Neural progenitor cell (in vitro differentiated cells): ENCODE measurements at regions not wholly inside any gene's neighbourhood (a gene's known extent, or its start where the extent isn't known, plus 50 kb on each side); places are given as distances from the start of the nearest gene placed in this dataset.

Experiments used
- DNase-seq: peaks from one replicate; pipeline ENCODE4 v3.0.0-alpha.2; 2016; ENCODE audit warnings: low spot score
- H2AFZ ChIP-seq: fragments of 200-600 bp; sonication (generic); replicated peaks from 2 replicates; pipeline ENCODE4 v1.6.1; 2016; ENCODE audit warnings: antibody characterized with exemption
- H3F3A ChIP-seq: fragments of 200-600 bp; sonication (generic); 2 replicates; pipeline ENCODE4 v1.6.1; 2016; ENCODE audit warnings: antibody characterized with exemption, low read depth
- H3K27ac ChIP-seq: fragments of 200-600 bp; sonication (generic); 2 replicates; pipeline ENCODE4 v1.5.1; 2016; ENCODE audit warnings: mild to moderate bottlenecking
- H3K27me3 ChIP-seq: fragments of 200-600 bp; sonication (generic); 2 replicates; pipeline ENCODE4 v1.6.1; 2016; ENCODE audit warnings: mild to moderate bottlenecking, moderate library complexity
- H3K36me3 ChIP-seq: fragments of 200-600 bp; sonication (generic); 2 replicates; pipeline ENCODE4 v1.5.1; 2016
- H3K4me1 ChIP-seq: fragments of 200-600 bp; sonication (generic); 2 replicates; pipeline ENCODE4 v1.6.1; 2016; ENCODE audit warnings: mixed run types
- H3K4me2 ChIP-seq: fragments of 200-600 bp; sonication (generic); 2 replicates; pipeline ENCODE4 v1.6.1; 2016
- H3K4me3 ChIP-seq: fragments of 200-600 bp; sonication (generic); 2 replicates; pipeline ENCODE4 v1.5.1; 2016
- H3K79me2 ChIP-seq: fragments of 200-600 bp; sonication (generic); 2 replicates; pipeline ENCODE4 v1.6.1; 2016; ENCODE audit warnings: low read depth
- H3K9ac ChIP-seq: fragments of 200-600 bp; sonication (generic); 2 replicates; pipeline ENCODE4 v1.6.1; 2016
- H3K9me3 ChIP-seq: fragments of 200-600 bp; sonication (generic); 2 replicates; pipeline ENCODE4 v1.5.1; 2016; ENCODE audit warnings: low read depth
- H4K20me1 ChIP-seq: fragments of 200-600 bp; sonication (generic); 2 replicates; pipeline ENCODE4 v1.6.1; 2016; ENCODE audit warnings: low read depth
- H3K27ac Mint-ChIP-seq: 3 replicates; pipeline ENCODE4 v1.8.0; 2021; ENCODE audit warnings: mixed read lengths
- H3K27me3 Mint-ChIP-seq: 2 replicates; pipeline ENCODE4 v1.8.0; 2022; ENCODE audit warnings: low read depth, mild to moderate bottlenecking, inconsistent platforms, moderate library complexity, mixed read lengths; ENCODE audit not compliant: insufficient read depth
- H3K36me3 Mint-ChIP-seq: 3 replicates; pipeline ENCODE4 v1.8.0; 2021; ENCODE audit warnings: mixed read lengths
- H3K4me1 Mint-ChIP-seq: 3 replicates; pipeline ENCODE4 v1.8.0; 2021; ENCODE audit warnings: mixed read lengths
- H3K4me3 Mint-ChIP-seq: 3 replicates; pipeline ENCODE4 v1.8.0; 2021; ENCODE audit warnings: mild to moderate bottlenecking, moderate library complexity, mixed read lengths
- H3K9me3 Mint-ChIP-seq: 3 replicates; pipeline ENCODE4 v1.8.0; 2020; ENCODE audit warnings: mixed read lengths
- CTCF ChIP-seq: fragments of 200-600 bp; sonication (generic); IDR thresholded peaks from 2 replicates; pipeline ENCODE4 v1.5.1; 2017; ENCODE audit warnings: antibody characterized with exemption, mild to moderate bottlenecking
- EZH2 ChIP-seq: fragments of 200-600 bp; sonication (generic); IDR thresholded peaks from 2 replicates; pipeline ENCODE4 v1.6.1; 2017; ENCODE audit warnings: antibody characterized with exemption, mild to moderate bottlenecking, moderate library complexity
- EZH2phosphoT487 ChIP-seq: fragments of 200-600 bp; sonication (generic); IDR thresholded peaks from 2 replicates; pipeline ENCODE4 v1.6.1; 2017; ENCODE audit warnings: antibody characterized with exemption

DNA sequence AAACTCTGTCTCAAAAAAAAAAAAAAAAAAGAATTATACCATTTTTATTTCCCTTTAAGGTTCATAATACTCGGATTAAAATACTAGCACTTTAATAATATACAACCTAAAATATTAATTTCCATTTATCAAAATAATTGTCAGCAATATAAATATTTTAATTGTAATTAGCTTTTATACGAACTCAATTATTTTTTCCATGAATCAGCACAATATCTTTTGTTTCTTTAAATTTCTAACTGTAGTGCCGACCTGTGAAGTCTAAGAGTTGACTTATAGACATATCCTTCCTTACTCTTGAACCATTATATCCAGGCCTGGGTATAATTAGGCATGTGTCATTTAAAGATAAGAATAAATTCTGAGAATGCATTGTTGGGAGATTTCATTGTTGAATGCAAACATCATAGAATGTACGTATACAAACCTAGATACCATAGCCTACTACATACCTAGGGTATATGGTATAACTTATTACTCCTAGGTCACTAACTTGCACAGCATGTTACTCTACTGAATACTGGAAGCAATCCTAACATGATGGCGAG lies 996.7 kb upstream of the TMPRSS15 start:
- no peak overlapping the region for H3K4me3 ChIP-seq
- H3K36me3 ChIP-seq: no peaks in the 10 kb centered on the region
- H3K4me1 Mint-ChIP-seq: no peaks in the 10 kb centered on the region
- H4K20me1 ChIP-seq: no peaks in the 10 kb centered on the region
- H3K27ac ChIP-seq: no peak overlapping the region
- H3K27me3 ChIP-seq: no peaks in the 10 kb centered on the region
- H3K4me3 Mint-ChIP-seq: no peak overlapping the region
- H3K27ac Mint-ChIP-seq: no peak overlapping the region
- H3K9me3 Mint-ChIP-seq: no peaks in the 10 kb centered on the region
- DNase-seq: no peak
- H3F3A ChIP-seq: no peaks in the 10 kb centered on the region
- H3K4me1 ChIP-seq: no peaks in the 10 kb centered on the region
- no peaks in the 10 kb centered on the region for H3K9me3 ChIP-seq
- H2AFZ ChIP-seq: no peak overlapping the region
- H3K79me2 ChIP-seq: no peaks in the 10 kb centered on the region
- no peak for TF ChIP-seq CTCF
- no peak for TF ChIP-seq EZH2phosphoT487
- TF ChIP-seq EZH2: no peak
- H3K36me3 Mint-ChIP-seq: no peaks in the 10 kb centered on the region
- no peaks in the 10 kb centered on the region for H3K27me3 Mint-ChIP-seq
- no peak overlapping the region for H3K9ac ChIP-seq
- no peak overlapping the region for H3K4me2 ChIP-seq

DNA sequence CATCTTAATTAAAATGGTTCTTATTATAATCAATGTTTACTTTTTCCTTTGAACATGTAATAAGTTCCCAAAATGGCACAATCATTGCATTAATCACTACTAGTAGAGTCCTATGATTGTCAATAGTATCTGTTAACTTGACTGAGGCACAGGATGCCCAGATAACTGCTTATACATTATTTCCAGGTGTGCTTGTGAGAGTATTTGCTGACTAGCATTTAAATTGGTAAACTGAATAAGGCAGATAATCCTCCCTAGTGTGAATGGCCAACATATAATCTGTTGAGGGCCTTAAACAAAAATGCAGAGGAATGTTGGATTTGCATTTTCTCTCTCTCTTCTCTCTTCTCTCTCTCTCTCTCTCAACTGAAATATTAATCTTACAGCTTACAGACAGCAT lies 999.3 kb upstream of the TMPRSS15 start:
- Histone ChIP-seq H3K4me2 (no peak overlapping the region), H3K9me3 (no peaks in the 10 kb centered on the region), H3K4me1 (no peaks in the 10 kb centered on the region), H3K27ac (no peak overlapping the region), H3K27me3 (no peaks in the 10 kb centered on the region), H3K9ac (no peak overlapping the region), H3K36me3 (no peaks in the 10 kb centered on the region), H4K20me1 (no peaks in the 10 kb centered on the region), H3K4me3 (no peak overlapping the region), H3F3A (no peaks in the 10 kb centered on the region), H3K79me2 (no peaks in the 10 kb centered on the region), H2AFZ (no peak overlapping the region)
- Mint-ChIP-seq H3K4me1 (no peaks in the 10 kb centered on the region), H3K36me3 (no peaks in the 10 kb centered on the region), H3K27me3 (no peaks in the 10 kb centered on the region), H3K9me3 (no peaks in the 10 kb centered on the region), H3K4me3 (no peak overlapping the region), H3K27ac (no peak overlapping the region)
- TF ChIP-seq CTCF (no peak), EZH2phosphoT487 (no peak), EZH2 (no peak)
- no peak for DNase-seq

- Histone ChIP-seq H3K79me2 (no peaks in the 10 kb centered on the region), H3K9me3 (no peaks in the 10 kb centered on the region), H3K9ac (no peak overlapping the region), H3F3A (no peaks in the 10 kb centered on the region), H3K4me3 (no peak overlapping the region), H3K27ac (no peak overlapping the region), H2AFZ (no peak overlapping the region), H4K20me1 (no peaks in the 10 kb centered on the region), H3K36me3 (no peaks in the 10 kb centered on the region), H3K27me3 (no peaks in the 10 kb centered on the region), H3K4me1 (no peaks in the 10 kb centered on the region), H3K4me2 (no peak overlapping the region)
- no peaks in the 10 kb centered on the region for H3K36me3 Mint-ChIP-seq
- DNase-seq: no peak
- H3K9me3 Mint-ChIP-seq: no peaks in the 10 kb centered on the region
- H3K27ac Mint-ChIP-seq: no peak overlapping the region
- H3K4me1 Mint-ChIP-seq: no peaks in the 10 kb centered on the region
- no peaks in the 10 kb centered on the region for H3K27me3 Mint-ChIP-seq
- H3K4me3 Mint-ChIP-seq: no peak overlapping the region
- TF ChIP-seq CTCF (no peak), EZH2phosphoT487 (no peak), EZH2 (no peak)
Observed at GRCh38 chr21:19405326-19405725, 1001.7 kb upstream of the TMPRSS15 start.
